ACC112 (cell line): ENCODE measurements at regions not wholly inside any gene's neighbourhood (a gene's known extent, or its start where the extent isn't known, plus 50 kb on each side); places are given as distances from the start of the nearest gene placed in this dataset.
A peak's percentile ranks its signal among the peaks of the same experiment; 100 is the strongest.

Experiments used
- H2AFZ ChIP-seq: fragments of 200-600 bp; sonication (generic); one replicate; pipeline ENCODE4 v1.6.0; 2017; ENCODE audit warnings: antibody characterized with exemption, low read length; ENCODE audit not compliant: unreplicated experiment
- H3K27ac ChIP-seq: fragments of 200-600 bp; sonication (generic); 2 replicates; pipeline ENCODE4 v1.5.1; 2014; ENCODE audit warnings: low read depth, mild to moderate bottlenecking, antibody characterized with exemption, low read length, moderate library complexity
- H3K27me3 ChIP-seq: fragments of 200-600 bp; sonication (generic); 2 replicates; pipeline ENCODE4 v1.6.1; 2014; ENCODE audit warnings: mild to moderate bottlenecking, antibody characterized with exemption, low read length, moderate library complexity, mixed read lengths; ENCODE audit not compliant: insufficient read depth
- H3K36me3 ChIP-seq: fragments of 200-600 bp; sonication (generic); 2 replicates; pipeline ENCODE4 v1.6.1; 2016; ENCODE audit warnings: mild to moderate bottlenecking, antibody characterized with exemption, low read length, moderate library complexity, mixed read lengths; ENCODE audit not compliant: insufficient read depth
- H3K4me1 ChIP-seq: fragments of 200-600 bp; sonication (generic); one replicate; pipeline ENCODE4 v1.6.1; 2016; ENCODE audit warnings: low read length, mixed read lengths; ENCODE audit not compliant: insufficient read depth, unreplicated experiment, control insufficient read depth
- H3K4me3 ChIP-seq: fragments of 200-600 bp; sonication (generic); 2 replicates; pipeline ENCODE4 v1.5.1; 2014; ENCODE audit warnings: mild to moderate bottlenecking, low read depth, low read length
- H3K79me2 ChIP-seq: fragments of 200-600 bp; sonication (generic); one replicate; pipeline ENCODE4 v1.6.0; 2016; ENCODE audit warnings: low read length; ENCODE audit not compliant: control insufficient read depth, unreplicated experiment, insufficient read depth

GRCh38 chr6:104601131-104601651, 258.5 kb downstream of the HACE1 start:
- no peaks in the 10 kb centered on the region for H3K79me2 ChIP-seq
- H2AFZ ChIP-seq: peak overlapping the region; percentile 11
- H3K27me3 ChIP-seq: no peaks in the 10 kb centered on the region
- peak overlapping the region; percentile 45 for H3K4me3 ChIP-seq
- H3K4me1 ChIP-seq: peaks cover 3% of the 10 kb centered on the region
- H3K36me3 ChIP-seq: no peaks in the 10 kb centered on the region
- H3K27ac ChIP-seq: no peak overlapping the region

GRCh38 chr6:104600639-104600931, 259.1 kb downstream of the HACE1 start:
- Histone ChIP-seq H3K27me3 (no peaks in the 10 kb centered on the region), H3K36me3 (no peaks in the 10 kb centered on the region), H3K4me3 (no peak overlapping the region), H3K4me1 (peaks cover 3% of the 10 kb centered on the region), H3K27ac (no peak overlapping the region), H3K79me2 (no peaks in the 10 kb centered on the region), H2AFZ (no peak overlapping the region)

- Histone ChIP-seq H2AFZ (no peak overlapping the region), H3K4me3 (no peak overlapping the region), H3K36me3 (no peaks in the 10 kb centered on the region), H3K4me1 (peaks cover 3% of the 10 kb centered on the region), H3K27ac (no peak overlapping the region), H3K27me3 (no peaks in the 10 kb centered on the region), H3K79me2 (no peaks in the 10 kb centered on the region)
These were observed 259.7 kb downstream of the HACE1 start for GRCh38 chr6:104599821-104600638.

GRCh38 chr6:104597541-104598050, 262.1 kb downstream of the HACE1 start:
- H2AFZ ChIP-seq: no peak overlapping the region

GRCh38 chr6:104596091-104596490, 263.6 kb downstream of the HACE1 start:
- H3K4me1 ChIP-seq: peaks cover 3% of the 10 kb centered on the region

More at GRCh38 chr6:104597541-104598050, 262.1 kb downstream of the HACE1 start:
- peaks cover 3% of the 10 kb centered on the region for H3K4me1 ChIP-seq
- no peaks in the 10 kb centered on the region for H3K79me2 ChIP-seq
- H3K4me3 ChIP-seq: no peak overlapping the region
- no peaks in the 10 kb centered on the region for H3K36me3 ChIP-seq
- no peaks in the 10 kb centered on the region for H3K27me3 ChIP-seq
- H3K27ac ChIP-seq: no peak overlapping the region

GRCh38 chr6:104595311-104595820, 264.4 kb downstream of the HACE1 start:
- Histone ChIP-seq H3K27me3 (no peaks in the 10 kb centered on the region), H3K27ac (no peak overlapping the region), H3K4me3 (no peak overlapping the region), H3K79me2 (no peaks in the 10 kb centered on the region), H3K36me3 (no peaks in the 10 kb centered on the region), H3K4me1 (peaks cover under 1% of the 10 kb centered on the region), H2AFZ (no peak overlapping the region)

More at GRCh38 chr6:104596091-104596490, 263.6 kb downstream of the HACE1 start:
- Histone ChIP-seq H3K36me3 (no peaks in the 10 kb centered on the region), H3K27ac (no peak overlapping the region), H3K79me2 (no peaks in the 10 kb centered on the region), H3K4me3 (no peak overlapping the region), H2AFZ (no peak overlapping the region), H3K27me3 (no peaks in the 10 kb centered on the region)

GRCh38 chr6:104591573-104592334, 268.0 kb downstream of the HACE1 start:
- no peak overlapping the region for H3K27ac ChIP-seq
- H2AFZ ChIP-seq: no peak overlapping the region
- no peaks in the 10 kb centered on the region for H3K79me2 ChIP-seq
- no peaks in the 10 kb centered on the region for H3K36me3 ChIP-seq
- H3K27me3 ChIP-seq: no peaks in the 10 kb centered on the region
- H3K4me3 ChIP-seq: no peak overlapping the region
- H3K4me1 ChIP-seq: no peaks in the 10 kb centered on the region

DNA sequence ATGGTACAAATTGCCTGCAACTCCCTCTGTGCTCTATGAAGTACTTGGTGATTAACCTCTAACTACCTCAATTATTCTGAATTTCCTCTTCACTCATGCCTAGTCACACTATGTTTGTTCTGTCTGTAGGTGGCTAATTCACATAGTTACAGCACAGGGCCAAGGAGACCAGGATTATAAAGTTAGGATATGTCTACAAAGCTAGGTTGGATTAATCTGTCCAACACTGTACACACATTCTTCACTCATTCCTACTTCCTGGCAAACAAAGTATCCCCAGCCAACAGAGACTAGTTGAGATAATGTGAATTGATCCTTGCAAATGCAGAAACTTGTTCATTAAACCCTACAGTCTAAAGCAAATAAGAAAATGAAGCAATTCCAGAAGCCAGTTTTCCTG, 269.8 kb downstream of the HACE1 start:
- H3K4me3 ChIP-seq: no peak overlapping the region
- no peaks in the 10 kb centered on the region for H3K79me2 ChIP-seq
- no peak overlapping the region for H3K27ac ChIP-seq
- no peak overlapping the region for H2AFZ ChIP-seq
- no peaks in the 10 kb centered on the region for H3K36me3 ChIP-seq
- H3K4me1 ChIP-seq: no peaks in the 10 kb centered on the region
- H3K27me3 ChIP-seq: no peaks in the 10 kb centered on the region

GRCh38 chr6:104585646-104586045, 274.1 kb downstream of the HACE1 start:
- Histone ChIP-seq H2AFZ (no peak overlapping the region), H3K4me3 (no peak overlapping the region), H3K36me3 (no peaks in the 10 kb centered on the region), H3K79me2 (no peaks in the 10 kb centered on the region), H3K27me3 (no peaks in the 10 kb centered on the region), H3K4me1 (no peaks in the 10 kb centered on the region), H3K27ac (no peak overlapping the region)

GRCh38 chr6:104580452-104580851, 279.3 kb downstream of the HACE1 start:
- H3K4me1 ChIP-seq: no peaks in the 10 kb centered on the region
- no peaks in the 10 kb centered on the region for H3K36me3 ChIP-seq
- no peaks in the 10 kb centered on the region for H3K27me3 ChIP-seq
- no peak overlapping the region for H2AFZ ChIP-seq
- no peaks in the 10 kb centered on the region for H3K79me2 ChIP-seq
- H3K4me3 ChIP-seq: no peak overlapping the region
- H3K27ac ChIP-seq: no peak overlapping the region
